ENCODE measurements at regions not wholly inside any gene's neighbourhood (a gene's known extent, or its start where the extent isn't known, plus 50 kb on each side); places are given as distances from the start of the nearest gene placed in this dataset.

DNA sequence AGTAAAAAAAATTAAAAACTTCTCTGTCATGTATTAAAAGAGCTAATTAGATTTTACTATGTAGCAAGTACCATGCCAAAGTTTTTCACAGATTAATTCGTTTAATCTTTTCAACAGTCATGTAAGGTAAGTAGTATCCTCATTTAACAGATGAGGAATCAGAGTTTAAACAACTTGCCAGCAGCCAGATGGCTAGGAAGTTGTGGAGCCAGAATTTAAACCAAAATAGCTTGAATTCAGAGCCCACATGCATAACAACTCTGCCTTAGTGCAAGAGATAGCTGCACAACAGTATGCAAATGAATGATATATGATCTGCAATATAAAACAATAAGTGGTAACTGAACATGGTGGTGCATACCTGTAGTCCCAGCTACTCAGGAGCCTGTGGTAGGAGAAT is 75.3 kb downstream of the NAP1L3 start:
- Mint-ChIP-seq H3K9me3 (peaks cover 0 to 2% (median 0%) of the 10 kb centered on the region in 3 donors), H3K27ac (no peak overlapping the region), H3K36me3 (no peaks in the 10 kb centered on the region), H3K4me1 (no peaks in the 10 kb centered on the region), H3K27me3 (no peaks in the 10 kb centered on the region), H3K4me3 (no peak overlapping the region)

DNA sequence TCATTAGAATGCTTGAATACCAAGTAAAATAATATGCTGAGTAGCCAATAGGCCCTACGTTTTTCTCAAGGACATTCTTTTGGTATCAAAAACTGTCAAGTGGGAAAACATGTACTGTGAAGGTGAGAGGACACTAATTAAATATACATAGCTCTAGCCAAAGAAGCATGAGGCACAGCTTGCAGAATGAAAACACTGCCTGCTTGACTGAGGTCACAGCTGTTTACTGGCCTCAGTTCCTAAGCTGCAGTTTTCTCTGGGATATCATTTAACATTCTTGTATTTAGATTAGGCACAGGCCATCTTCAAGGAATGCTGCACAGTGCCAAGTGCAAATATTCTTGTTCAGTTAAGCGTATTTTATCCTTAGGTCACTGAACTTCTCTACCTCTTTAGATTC is 78.6 kb downstream of the NAP1L3 start:
- Mint-ChIP-seq H3K27ac (no peak overlapping the region), H3K4me3 (no peak overlapping the region), H3K36me3 (no peaks in the 10 kb centered on the region), H3K27me3 (no peaks in the 10 kb centered on the region), H3K9me3 (no peaks in the 10 kb centered on the region), H3K4me1 (no peaks in the 10 kb centered on the region)

DNA sequence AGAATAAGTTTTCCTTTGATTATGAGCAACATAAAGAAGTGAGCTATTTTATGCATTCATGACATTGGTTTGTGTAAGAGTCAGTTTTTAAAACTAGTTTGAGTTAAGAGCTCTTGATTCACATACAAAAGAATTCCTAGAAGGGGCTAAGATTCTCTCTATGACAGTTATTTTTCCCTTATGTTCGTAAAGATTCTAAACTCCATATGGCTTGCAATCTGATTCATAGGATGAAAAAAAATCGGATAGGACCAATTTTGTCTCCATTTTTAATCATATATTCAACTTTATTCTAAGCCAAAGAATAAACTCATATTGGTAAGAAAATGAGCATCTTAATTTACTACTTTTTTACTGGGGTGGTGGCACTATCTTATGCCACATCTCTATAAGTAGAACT is 79.4 kb downstream of the NAP1L3 start:
- Mint-ChIP-seq H3K9me3 (no peaks in the 10 kb centered on the region), H3K27me3 (no peaks in the 10 kb centered on the region), H3K27ac (peak overlapping the region in 1 of 3 donors; percentile 7), H3K36me3 (no peaks in the 10 kb centered on the region), H3K4me3 (no peak overlapping the region), H3K4me1 (no peaks in the 10 kb centered on the region)

DNA sequence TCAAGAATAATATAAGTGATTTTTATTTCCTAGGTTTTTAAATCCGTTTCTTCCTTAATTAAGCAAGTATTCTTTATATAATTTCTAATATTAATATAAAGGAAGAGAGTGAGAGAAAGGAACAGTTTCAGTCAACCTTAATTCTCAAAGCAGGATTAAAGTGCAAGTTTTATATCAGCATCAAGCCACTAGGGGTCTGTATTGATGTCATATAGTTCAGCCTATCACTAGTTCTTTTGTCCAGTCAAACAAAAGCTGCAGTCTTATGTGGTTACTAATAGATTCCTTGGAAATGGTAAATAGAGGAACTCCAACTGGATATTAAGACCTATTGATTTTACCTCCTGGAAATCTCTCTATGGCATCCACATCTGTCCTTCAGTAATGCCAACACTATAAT is 82.0 kb downstream of the NAP1L3 start:
- Mint-ChIP-seq H3K4me3 (no peak overlapping the region), H3K36me3 (no peaks in the 10 kb centered on the region), H3K9me3 (no peaks in the 10 kb centered on the region), H3K4me1 (no peaks in the 10 kb centered on the region), H3K27me3 (no peaks in the 10 kb centered on the region), H3K27ac (no peak overlapping the region)

DNA sequence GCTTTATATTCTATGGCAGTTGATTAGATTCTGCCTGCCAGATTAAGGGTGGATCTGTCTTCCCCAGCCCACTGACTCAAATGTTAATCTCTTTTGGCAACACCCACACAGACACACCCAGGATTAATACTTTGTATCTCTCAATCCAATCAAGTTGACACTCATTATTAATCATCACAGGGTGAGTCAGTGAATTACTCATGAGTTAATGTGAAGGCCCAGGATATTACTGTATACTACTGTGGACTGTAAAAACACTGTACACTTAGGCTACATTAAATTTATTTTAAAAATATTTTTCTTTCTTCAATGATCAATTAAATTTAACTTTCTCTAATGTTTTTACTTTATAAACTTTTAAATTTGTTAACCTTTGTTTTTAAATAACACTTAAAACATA is 87.7 kb downstream of the NAP1L3 start:
- H3K27ac Mint-ChIP-seq = no peak overlapping the region
- no peaks in the 10 kb centered on the region for H3K9me3 Mint-ChIP-seq
- no peaks in the 10 kb centered on the region for H3K4me1 Mint-ChIP-seq
- H3K4me3 Mint-ChIP-seq = no peak overlapping the region
- H3K36me3 Mint-ChIP-seq = no peaks in the 10 kb centered on the region
- H3K27me3 Mint-ChIP-seq = no peaks in the 10 kb centered on the region

DNA sequence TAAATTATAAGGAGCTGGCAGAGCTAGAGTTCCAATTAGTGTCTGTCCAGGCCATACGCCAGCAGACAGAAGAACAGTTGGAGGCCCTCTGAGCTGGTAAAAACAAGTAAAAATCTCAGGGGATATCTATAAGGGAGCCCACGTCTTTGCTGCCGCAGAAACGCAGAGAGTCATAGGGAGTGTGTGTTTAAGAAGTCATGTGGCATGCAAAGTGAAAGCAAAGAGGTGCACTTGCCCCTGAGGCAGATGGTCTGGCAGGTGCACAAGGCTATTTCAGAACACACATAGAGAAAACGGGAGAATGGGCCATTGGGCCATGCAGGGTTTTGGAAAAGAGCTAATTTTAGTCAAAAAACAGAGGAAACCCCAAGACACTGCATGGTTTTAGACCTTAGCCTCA is 92.7 kb downstream of the NAP1L3 start:
- no peaks in the 10 kb centered on the region for H3K27me3 Mint-ChIP-seq
- H3K27ac Mint-ChIP-seq = no peak overlapping the region
- H3K9me3 Mint-ChIP-seq = no peaks in the 10 kb centered on the region
- no peaks in the 10 kb centered on the region for H3K4me1 Mint-ChIP-seq
- H3K36me3 Mint-ChIP-seq = no peaks in the 10 kb centered on the region
- H3K4me3 Mint-ChIP-seq = no peak overlapping the region

DNA sequence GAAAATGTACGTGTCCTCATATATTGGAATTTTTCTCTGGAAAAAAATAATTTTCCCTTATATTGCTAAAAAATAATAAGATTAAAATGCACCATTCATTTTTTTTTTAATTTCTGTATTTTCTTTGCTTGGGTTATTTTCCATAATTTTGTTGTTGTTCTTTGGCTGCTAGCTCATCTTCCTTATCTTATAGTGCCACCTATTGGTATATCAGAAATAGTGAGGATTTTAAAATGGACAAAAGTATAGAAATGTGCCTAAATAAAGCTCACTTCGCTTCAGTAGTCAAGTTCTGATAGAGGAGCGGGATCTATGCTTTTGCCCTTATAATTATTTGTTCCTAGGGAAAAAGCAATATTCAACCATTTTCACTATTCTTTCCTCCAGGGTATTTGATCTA is 134.8 kb downstream of the NAP1L3 start:
- Mint-ChIP-seq H3K9me3 (peaks cover 0 to 2% (median 0%) of the 10 kb centered on the region in 3 donors), H3K4me1 (no peaks in the 10 kb centered on the region), H3K27me3 (no peaks in the 10 kb centered on the region), H3K4me3 (no peak overlapping the region), H3K36me3 (no peaks in the 10 kb centered on the region), H3K27ac (no peak overlapping the region)

DNA sequence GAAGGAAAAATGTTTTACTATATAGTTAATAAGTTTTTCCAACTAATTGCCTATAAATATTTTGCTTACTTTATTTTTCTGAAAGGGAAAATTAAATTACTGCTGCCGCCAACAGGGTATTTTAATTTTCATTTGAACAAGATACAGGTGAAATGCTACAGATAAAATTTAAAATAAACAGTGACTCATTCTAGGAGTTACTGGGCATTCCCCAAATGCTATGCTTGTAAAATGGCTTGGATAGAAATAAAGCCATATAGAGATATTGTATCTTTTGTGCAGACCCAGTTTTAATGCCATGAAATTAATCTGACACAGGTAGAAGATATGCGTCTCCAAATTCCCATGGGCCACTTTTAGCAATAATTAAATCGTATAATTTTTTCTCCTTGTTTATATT is 144.5 kb downstream of the NAP1L3 start:
- no peaks in the 10 kb centered on the region for H3K4me1 Mint-ChIP-seq
- no peaks in the 10 kb centered on the region for H3K9me3 Mint-ChIP-seq
- H3K27ac Mint-ChIP-seq = no peak overlapping the region
- no peaks in the 10 kb centered on the region for H3K36me3 Mint-ChIP-seq
- no peaks in the 10 kb centered on the region for H3K27me3 Mint-ChIP-seq
- no peak overlapping the region for H3K4me3 Mint-ChIP-seq

Data from IgD-negative memory B cell (primary cell).